Endothelial cell of umbilical vein (primary cell): ENCODE measurements at regions not wholly inside any gene's neighbourhood (a gene's known extent, or its start where the extent isn't known, plus 50 kb on each side); places are given as distances from the start of the nearest gene placed in this dataset.

Experiments
- BruUV-seq: library from RNA; stranded (reverse); fragments of 400-500 nt; replicated peaks from 2 replicates; lab custom pipeline; 2021; lab: Mats Ljungman, UMichigan
- CTCF ChIA-PET: fragments of 300-600, 350-600 bp; sonication (Branson Sonifier 250); formaldehyde crosslinking; loops from one replicate; lab custom pipeline; 2021; ENCODE audit warnings: antibody characterized with exemption, inconsistent platforms; lab: Charles Lee
- POLR2A ChIA-PET: fragments of 300-600, 350-600 bp; sonication (Branson Sonifier 250); formaldehyde crosslinking; loops from one replicate; lab custom pipeline; 2021; ENCODE audit warnings: antibody characterized with exemption, inconsistent platforms; lab: Charles Lee
- DNase-seq: peaks from one replicate; pipeline ENCODE4 v3.0.0-alpha.2; 2011; ENCODE audit warnings: low read depth, low spot score
- FAIRE-seq: peaks from 2 replicates; lab custom pipeline; 2011; peaks lifted over from hg19 to GRCh38; lab: Jason Lieb, UNC
- H2AFZ ChIP-seq: 2 replicates; pipeline ENCODE4 v1.6.0; 2012; ENCODE audit warnings: low read depth, low read length, control low read depth, inconsistent platforms
- H3K27ac ChIP-seq: 2 replicates; pipeline ENCODE4 v1.5.1; 2011; ENCODE audit warnings: low read depth, mild to moderate bottlenecking, control low read depth, low read length, moderate library complexity; ENCODE audit not compliant: insufficient read depth
- H3K27me3 ChIP-seq, 2 experiments: 2 replicates each; pipeline versions ENCODE4 v1.6.0 to v1.6.1; 2011; ENCODE audit warnings: low read length in 2 of 2, mixed read lengths in 1 of 2; ENCODE audit not compliant: control insufficient read depth in 2 of 2, insufficient read depth in 2 of 2
- H3K36me3 ChIP-seq, 2 experiments: 2 replicates in 1 of 2; 3 replicates in 1 of 2; pipeline ENCODE4 v1.5.1; 2011; ENCODE audit warnings: low read length in 2 of 2, mild to moderate bottlenecking in 1 of 2, moderate library complexity in 1 of 2; ENCODE audit not compliant: control insufficient read depth in 2 of 2, insufficient read depth in 2 of 2; ENCODE audit errors: extremely low read depth in 1 of 2
- H3K4me1 ChIP-seq: 3 replicates; pipeline ENCODE4 v1.5.1; 2011; ENCODE audit warnings: mild to moderate bottlenecking, low read length; ENCODE audit not compliant: control insufficient read depth, insufficient read depth; ENCODE audit errors: extremely low read depth
- H3K4me2 ChIP-seq: 2 replicates; pipeline ENCODE4 v1.6.1; 2011; ENCODE audit warnings: low read length, control low read depth, mixed read lengths; ENCODE audit not compliant: insufficient read depth
- H3K4me3 ChIP-seq, 3 experiments: fragments of 200-600 bp in 1 of 3; sonication (generic), shearing (Covaris generic) in 1 of 3; replicated peaks in 1 of 3; 2 replicates each; pipeline ENCODE4 v1.5.1; 2011 to 2016; ENCODE audit warnings: control low read depth in 3 of 3, low read length in 3 of 3, mild to moderate bottlenecking in 2 of 3, inconsistent platforms in 1 of 3, low read depth in 1 of 3, moderate library complexity in 1 of 3; ENCODE audit not compliant: insufficient read depth in 1 of 3
- H3K79me2 ChIP-seq: 2 replicates; pipeline ENCODE4 v1.6.0; 2012; ENCODE audit warnings: low read length, inconsistent platforms; ENCODE audit not compliant: control insufficient read depth, insufficient read depth
- H3K9ac ChIP-seq: replicated peaks from 2 replicates; pipeline ENCODE3; 2011; ENCODE audit warnings: low read length, control low read depth; ENCODE audit not compliant: insufficient read depth; ENCODE audit errors: extremely low read depth
- H3K9me1 ChIP-seq: replicated peaks from 3 replicates; pipeline ENCODE4 v1.6.0; 2011; ENCODE audit warnings: mild to moderate bottlenecking, low read length; ENCODE audit not compliant: control insufficient read depth, insufficient read depth; ENCODE audit errors: extremely low read depth
- H3K9me3 ChIP-seq: replicated peaks from 2 replicates; pipeline ENCODE4 v1.5.1; 2012; ENCODE audit warnings: low read length, inconsistent platforms; ENCODE audit not compliant: control insufficient read depth, insufficient read depth
- H4K20me1 ChIP-seq: replicated peaks from 2 replicates; pipeline ENCODE3; 2011; ENCODE audit warnings: mild to moderate bottlenecking, low read length; ENCODE audit not compliant: control insufficient read depth, insufficient read depth; ENCODE audit errors: extremely low read depth
- CTCF ChIP-seq, 2 donors: IDR thresholded peaks; 1 replicate in 1 of 2; 2 replicates in 1 of 2; pipeline ENCODE4 v1.5.1; 2011; ENCODE audit warnings: low read length in 2 of 2, mild to moderate bottlenecking in 2 of 2, moderate library complexity in 2 of 2, control low read depth in 1 of 2, inconsistent platforms in 1 of 2, low read depth in 1 of 2; ENCODE audit not compliant: insufficient read depth in 1 of 2; ENCODE audit errors: extremely low read depth in 1 of 2
- EZH2 ChIP-seq: IDR thresholded peaks from 2 replicates; pipeline ENCODE4 v1.6.1; 2012; ENCODE audit warnings: borderline replicate concordance, low read depth, mild to moderate bottlenecking, moderate library complexity, low read length, inconsistent platforms; ENCODE audit not compliant: severe bottlenecking
- FOS ChIP-seq: IDR thresholded peaks from 2 replicates; pipeline ENCODE4 v1.6.1; 2011; ENCODE audit warnings: mild to moderate bottlenecking, low read length, moderate library complexity, borderline replicate concordance; ENCODE audit not compliant: insufficient read depth
- GATA2 ChIP-seq: IDR thresholded peaks from 2 replicates; pipeline ENCODE4 v1.7.0; 2011; ENCODE audit warnings: low read depth, mild to moderate bottlenecking, moderate library complexity, mixed read lengths, low read length; ENCODE audit not compliant: insufficient read length, insufficient read depth
- JUN ChIP-seq: IDR thresholded peaks from 2 replicates; pipeline ENCODE4 v1.6.1; 2011; ENCODE audit warnings: borderline replicate concordance, low read depth; ENCODE audit not compliant: insufficient read length, insufficient read depth
- MAX ChIP-seq: IDR thresholded peaks from 2 replicates; pipeline ENCODE4 v1.6.1; 2011; ENCODE audit not compliant: insufficient read depth, insufficient read length
- MYC ChIP-seq: IDR thresholded peaks from one replicate; pipeline ENCODE4 v1.6.1; 2011; ENCODE audit warnings: mild to moderate bottlenecking, low read depth, low read length
- POLR2A ChIP-seq: IDR thresholded peaks from 2 replicates; pipeline ENCODE4 v1.6.1; 2012; ENCODE audit warnings: low read depth, mild to moderate bottlenecking, control low read depth, low read length
- POLR2AphosphoS5 ChIP-seq: IDR thresholded peaks from 2 replicates; pipeline ENCODE4 v1.6.1; 2012; ENCODE audit warnings: low read depth, mild to moderate bottlenecking, control low read depth, low read length, moderate library complexity; ENCODE audit not compliant: insufficient read depth
- dilution Hi-C: fragments of 300-500 bp; cut with MboI; formaldehyde crosslinking; loops from one replicate; pipeline ENCODE4 v1.15.0; 2019; ENCODE audit warnings: low sequenced_read_pairs; ENCODE audit not compliant: extremely low pct_ligation_motif_present
- intact Hi-C: fragments of 100-400 bp; cut with micrococcal nuclease; formaldehyde crosslinking; loops from one replicate; pipeline ENCODE4 v1.10.0; 2022

GRCh38 chr21:15127437-15127836, 62.6 kb upstream of the NRIP1 start:
- FAIRE-seq (no peak), DNase-seq (no peak)
- Histone ChIP-seq H3K79me2 (no peaks in the 10 kb centered on the region), H3K9ac (no peak overlapping the region), H3K27me3 (no peaks in the 10 kb centered on the region), H3K9me1 (no peaks in the 10 kb centered on the region), H3K4me1 (no peaks in the 10 kb centered on the region), H3K36me3 (no peaks in the 10 kb centered on the region), H4K20me1 (no peaks in the 10 kb centered on the region), H2AFZ (no peak overlapping the region), H3K9me3 (no peaks in the 10 kb centered on the region), H3K4me3 (no peak overlapping the region), H3K27ac (no peak overlapping the region), H3K4me2 (no peak overlapping the region)
- intact Hi-C loops (no loop called here), dilution Hi-C loops (no loop called here)
- no peak for TF ChIP-seq JUN
- TF ChIP-seq FOS: no peak
- no peak for TF ChIP-seq CTCF (IDR thresholded peaks at IDR 0.05; ENCODE audit: extremely low read depth in 1 of 2, insufficient read depth in 1 of 2, low read depth in 1 of 2, low read length in 2 of 2)
- TF ChIP-seq MAX: no peak
- no peak for TF ChIP-seq POLR2AphosphoS5
- TF ChIP-seq GATA2: no peak
- TF ChIP-seq EZH2: no peak
- TF ChIP-seq POLR2A: no peak
- TF ChIP-seq MYC: no peak
- BruUV-seq: no TSS peak
- CTCF ChIA-PET: no interaction called here
- POLR2A ChIA-PET: no interaction called here
